GM19467 (cell line): ENCODE measurements at regions not wholly inside any gene's neighbourhood (a gene's known extent, or its start where the extent isn't known, plus 50 kb on each side); places are given as distances from the start of the nearest gene placed in this dataset.

Experiments used
- ATAC-seq: cut with Tn5 transposase; IDR thresholded peaks from one replicate; pipeline ENCODE4 v1.9.1; 2021; ENCODE audit warnings: mild to moderate bottlenecking, moderate library complexity; ENCODE audit not compliant: unreplicated experiment

DNA sequence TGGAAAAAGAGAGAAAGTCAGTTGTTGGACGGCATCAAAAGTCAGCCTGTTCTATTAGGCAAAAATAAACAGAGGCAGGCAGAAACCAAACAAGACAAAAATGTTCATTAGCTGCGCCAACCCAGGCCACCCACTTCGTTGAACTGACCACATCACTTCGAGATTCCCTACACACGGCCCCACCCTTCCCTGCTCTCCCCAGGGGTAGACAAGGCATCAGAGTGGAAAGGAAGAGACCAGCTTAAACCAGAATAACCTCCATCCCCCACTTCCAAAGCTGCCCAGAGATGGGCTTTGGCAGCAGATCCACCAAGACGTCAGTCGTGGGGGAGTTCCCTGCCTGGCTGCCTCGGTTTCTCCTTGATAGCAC, 204.6 kb upstream of the TSHZ3 start:
- no peak for ATAC-seq

DNA sequence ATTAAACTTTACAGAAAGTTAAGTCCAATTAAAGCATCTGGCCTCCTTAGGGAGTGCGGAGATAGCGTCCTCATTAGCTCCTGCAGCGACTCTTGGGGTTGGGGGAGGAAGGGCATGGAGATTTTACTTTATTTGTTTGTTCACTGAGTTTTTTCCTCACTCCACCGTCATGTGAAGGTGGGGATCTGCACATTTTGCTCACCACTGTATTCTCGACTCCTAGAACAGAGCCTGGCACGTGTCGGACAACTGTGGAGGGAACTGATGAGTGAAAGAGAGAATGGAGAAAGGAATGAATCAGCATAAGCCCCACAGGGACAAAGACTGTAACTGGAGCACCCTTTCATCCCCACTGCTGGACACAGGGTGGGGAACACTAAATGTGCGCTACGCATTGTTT, 205.1 kb upstream of the TSHZ3 start:
- ATAC-seq: no peak

DNA sequence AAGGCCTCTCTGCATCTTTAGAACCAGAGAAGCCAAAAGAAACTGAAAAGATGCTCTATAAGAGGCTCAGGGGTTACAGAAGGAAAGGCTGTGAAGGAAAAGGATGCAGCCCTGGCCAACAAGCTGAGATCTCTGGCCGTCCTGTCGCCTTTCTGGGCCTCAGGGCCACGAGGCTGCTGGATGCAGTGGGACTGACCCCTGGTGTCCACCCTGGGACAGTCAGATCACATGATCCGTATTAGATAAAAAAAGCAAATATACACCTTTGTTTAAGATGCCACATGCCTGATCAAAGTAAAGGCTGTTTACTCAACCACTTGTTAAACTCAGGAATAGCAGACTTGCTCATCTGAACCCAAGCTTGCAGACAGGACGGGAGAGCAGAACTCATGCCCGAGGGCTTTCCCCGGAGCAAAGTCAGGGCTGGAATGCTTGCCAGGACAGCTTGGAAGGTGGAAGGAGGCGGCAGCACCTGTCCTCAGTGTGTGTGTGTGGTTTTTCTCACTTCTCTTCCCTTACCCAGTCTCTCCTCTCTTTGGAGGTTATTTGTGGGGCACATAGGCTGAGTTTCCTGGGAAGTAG, 206.5 kb upstream of the TSHZ3 start:
- ATAC-seq: no peak

DNA sequence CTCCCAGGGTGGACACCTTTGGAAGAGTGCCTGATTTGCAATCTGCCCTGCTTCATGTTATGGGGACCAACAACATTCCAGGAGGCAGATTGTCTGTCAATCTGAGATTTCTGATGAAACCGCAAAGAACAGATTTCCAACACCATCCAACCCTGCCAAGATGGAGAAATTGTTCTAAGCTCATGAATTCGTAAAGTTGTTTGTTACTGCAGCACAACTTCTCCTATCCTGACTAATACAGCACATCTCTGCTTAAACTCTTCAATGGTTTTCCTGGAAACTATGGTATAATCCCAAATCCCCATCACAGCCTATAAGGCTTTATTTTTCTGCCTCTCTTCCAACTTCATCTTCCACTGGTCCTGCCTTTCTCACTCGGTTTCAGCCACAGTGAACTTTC, 210.3 kb upstream of the TSHZ3 start:
- ATAC-seq: no peak

DNA sequence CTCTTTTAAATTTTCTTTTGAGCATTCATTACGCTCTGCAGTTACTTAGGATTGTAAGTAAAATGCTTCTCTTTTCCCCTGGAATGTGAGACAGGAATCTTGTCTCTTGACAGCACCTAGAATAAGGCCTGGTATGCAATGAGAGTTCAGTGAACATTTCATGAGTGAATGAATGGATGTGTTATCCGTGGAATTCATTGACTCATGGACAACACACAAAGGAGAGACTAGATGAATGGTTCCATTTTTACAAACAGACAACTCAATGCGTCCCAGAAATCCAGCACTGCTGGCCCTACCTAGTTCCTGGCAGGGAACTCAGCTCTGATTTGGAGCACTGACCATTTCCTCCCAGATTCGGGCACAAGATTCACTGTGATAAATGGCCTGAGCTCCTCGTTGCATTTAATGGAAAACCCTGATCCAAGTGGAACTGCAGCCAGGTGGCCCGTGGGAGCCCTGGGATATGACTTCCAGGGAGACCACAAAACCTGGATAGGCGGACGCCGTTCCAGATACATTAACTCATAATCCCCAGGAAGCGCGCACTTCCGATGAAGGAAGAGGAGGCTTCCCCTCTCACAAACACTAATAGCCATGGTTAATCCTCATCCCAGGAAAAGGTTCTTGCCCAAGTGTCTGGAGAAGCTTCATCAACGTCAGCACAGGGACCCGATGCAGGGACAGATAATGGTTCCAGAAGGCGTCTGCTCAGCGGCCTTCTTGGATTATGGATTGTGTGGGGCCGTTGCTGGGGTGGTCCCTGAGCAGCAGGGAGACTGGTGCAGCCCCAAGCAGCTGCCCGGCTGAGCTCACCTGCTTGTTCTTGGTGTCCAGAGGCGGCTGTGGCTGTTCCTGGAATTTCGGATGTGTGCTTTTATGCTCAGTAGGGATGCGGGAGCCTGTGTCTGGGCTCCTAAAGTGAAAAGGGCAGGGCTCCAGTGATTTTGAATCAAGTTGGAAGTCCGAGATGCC, 211.1 kb upstream of the TSHZ3 start:
- ATAC-seq: no peak

DNA sequence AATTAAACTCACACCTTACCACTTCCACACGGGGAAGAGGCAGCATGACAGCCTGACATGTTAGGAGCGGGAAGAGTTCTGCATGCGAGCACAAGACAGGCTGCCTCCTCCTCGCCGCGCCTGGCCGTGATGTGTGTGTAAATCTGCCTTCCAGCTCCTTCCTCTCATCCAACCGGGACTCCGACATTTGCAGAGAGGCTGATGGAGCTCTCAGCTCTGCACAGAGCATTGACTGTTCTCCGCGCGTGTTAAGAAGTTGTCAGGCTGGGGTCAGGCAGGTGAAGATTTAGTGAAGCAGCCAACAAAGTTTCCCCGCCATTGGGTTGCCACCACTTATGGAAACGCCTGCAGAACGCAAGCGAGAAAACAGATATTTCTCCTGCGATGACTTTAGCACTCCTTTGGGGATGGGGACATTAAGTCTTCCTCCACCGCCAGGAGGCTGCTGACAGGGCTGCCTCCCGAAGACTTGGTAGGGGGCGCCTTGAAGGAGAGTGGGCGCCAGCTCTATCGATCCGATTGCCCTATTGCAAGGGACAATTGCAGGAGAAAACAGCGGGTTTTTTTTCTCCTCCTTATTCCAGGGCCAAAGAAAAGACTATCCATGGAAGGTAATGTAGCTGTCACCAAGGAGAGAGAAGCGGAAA, 213.9 kb upstream of the TSHZ3 start:
- ATAC-seq: no peak

DNA sequence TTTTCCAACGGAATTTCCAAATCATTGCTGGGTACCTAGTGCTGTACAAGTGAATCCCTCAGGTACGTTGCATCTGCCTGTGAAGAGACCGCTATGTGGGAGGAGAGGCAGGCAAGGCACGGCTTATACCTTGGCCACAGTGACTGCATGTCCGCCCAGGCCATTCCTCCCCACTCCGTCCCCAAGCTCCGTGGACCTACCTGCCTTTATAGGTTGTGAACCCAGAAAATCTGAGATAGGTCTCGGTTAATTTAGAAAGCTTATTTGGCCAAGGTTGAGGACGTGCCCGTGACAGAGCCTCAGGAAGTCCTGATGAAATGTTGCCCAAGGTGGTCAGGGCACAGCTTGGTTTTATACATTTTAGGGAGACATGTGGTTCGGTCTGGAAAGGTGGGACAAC, 218.5 kb upstream of the TSHZ3 start:
- no peak for ATAC-seq

DNA sequence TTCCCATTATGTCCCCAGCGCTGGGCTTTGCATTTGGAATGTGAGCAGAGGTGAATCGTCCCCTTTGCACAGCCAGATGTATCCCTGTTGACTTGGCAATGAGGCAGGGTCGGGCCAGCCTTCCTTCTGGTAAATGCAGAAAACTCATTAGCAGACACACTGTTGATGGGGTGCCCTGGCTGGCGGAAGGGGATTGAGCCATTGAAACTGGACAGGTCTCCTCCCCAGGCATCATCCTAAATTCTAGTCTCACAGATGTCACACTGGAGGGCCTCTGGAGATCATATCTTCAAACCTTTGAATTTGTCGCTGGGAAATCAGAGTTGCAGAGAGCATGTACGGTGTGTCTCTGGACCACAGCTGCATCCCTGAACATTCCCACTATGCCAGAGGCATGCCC, 219.5 kb upstream of the TSHZ3 start:
- ATAC-seq: no peak

DNA sequence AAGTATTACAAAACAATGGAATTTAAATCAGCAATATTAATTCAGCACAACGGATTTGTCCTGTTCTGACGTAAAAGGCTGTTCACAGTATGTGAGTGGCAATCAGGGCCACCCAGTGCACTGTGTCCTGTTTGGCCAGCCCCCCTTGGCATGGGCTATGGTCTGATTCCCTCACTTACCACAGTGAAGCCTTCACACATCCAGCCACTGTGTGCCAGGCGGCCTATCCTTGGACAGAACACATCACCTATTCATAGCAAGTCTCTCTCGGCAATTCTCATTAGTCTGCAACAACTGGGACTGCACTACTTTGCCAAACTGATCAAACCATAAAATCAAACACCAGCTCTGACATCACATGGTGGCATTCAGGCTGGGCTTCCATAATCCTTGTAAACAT, 221.5 kb upstream of the TSHZ3 start:
- no peak for ATAC-seq

DNA sequence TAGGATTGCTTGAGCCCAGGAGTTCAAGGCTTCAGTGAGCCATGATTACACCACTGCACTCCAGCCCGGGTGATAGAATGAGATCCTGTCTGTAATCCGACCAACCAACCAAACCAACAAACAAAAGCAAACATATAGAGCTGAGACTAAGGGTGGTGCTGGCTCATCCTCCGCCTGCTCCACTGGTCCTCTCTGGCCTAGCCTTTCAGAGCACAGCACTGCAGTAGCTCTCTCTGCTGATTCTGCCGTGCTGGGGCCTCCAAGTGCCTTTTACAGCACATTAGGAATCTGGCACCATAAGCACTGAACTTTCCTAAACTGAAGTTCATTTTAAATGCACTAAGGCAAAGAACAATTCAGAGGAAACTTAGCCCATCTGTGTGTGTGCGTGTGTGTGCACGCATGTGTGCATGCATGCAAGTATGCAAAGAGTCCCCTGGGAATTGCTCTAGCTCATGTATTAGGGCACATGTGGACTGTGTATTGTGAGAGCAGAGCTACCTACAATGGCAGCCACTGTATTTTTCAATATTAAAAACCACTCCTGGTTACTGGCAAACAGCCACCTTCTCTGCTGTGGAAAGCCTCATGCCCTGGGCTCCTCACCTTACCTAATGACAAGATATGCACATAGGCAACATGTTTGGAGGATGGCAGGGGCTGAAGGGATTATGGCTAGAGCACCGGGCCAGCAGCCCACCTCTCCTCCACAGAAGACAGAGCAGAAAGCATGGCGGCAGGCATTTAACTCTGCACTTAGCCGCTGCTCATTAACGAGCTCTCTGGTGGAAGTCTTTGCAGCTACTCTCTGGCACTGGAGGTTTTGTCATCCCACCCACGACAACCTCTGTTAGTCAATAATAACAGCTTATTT, 223.1 kb upstream of the TSHZ3 start:
- no peak for ATAC-seq

DNA sequence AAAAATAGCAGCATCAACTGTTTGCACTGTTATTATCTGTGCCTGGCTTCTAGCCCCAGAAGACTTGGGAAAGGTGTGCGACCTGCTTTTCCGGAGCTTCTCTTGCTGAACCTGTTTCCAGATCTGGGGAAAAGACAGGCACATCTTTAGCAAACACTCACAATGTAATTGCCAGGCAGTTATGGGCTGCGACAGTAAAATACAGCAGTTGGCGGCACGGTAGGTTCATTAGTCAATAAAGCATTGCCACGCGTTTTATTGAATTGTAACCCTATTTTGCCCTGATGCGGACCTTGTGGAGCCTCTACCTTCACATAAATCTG, 223.7 kb upstream of the TSHZ3 start:
- no peak for ATAC-seq

DNA sequence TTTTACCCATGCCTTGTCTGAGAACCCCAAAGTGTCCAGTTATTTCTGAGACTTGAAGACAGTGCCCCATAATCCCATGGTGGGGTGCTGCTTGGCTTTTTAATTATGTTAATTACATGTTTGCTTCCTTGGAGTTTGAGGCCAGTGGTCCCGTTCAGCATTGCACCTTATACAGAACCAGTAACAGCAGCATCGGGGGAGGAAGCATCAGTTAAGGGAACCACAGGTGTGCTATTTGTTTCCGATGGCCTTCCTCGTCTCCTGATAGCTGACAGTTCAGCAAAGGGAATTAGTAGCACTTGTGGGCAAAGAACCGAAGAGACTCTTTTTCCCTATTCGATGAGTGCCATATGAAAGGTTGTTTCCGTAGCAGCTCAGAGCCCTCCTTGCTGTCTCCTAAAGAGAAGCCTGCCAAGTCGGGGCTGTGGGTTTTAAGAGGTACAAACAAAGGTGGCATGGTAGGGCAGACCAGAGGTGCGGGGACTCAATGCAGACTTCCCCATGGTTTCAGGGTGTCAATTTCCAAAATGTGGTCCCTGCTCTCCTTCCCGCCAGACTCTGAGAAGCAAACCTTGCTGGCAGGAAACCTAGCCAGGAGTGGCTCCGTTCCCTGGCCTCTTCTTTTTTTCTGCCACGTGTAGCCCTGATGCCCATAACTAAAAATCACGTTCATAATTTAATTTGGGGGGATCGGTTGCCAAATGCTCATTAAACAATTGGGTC, 225.2 kb upstream of the TSHZ3 start:
- ATAC-seq: no peak

DNA sequence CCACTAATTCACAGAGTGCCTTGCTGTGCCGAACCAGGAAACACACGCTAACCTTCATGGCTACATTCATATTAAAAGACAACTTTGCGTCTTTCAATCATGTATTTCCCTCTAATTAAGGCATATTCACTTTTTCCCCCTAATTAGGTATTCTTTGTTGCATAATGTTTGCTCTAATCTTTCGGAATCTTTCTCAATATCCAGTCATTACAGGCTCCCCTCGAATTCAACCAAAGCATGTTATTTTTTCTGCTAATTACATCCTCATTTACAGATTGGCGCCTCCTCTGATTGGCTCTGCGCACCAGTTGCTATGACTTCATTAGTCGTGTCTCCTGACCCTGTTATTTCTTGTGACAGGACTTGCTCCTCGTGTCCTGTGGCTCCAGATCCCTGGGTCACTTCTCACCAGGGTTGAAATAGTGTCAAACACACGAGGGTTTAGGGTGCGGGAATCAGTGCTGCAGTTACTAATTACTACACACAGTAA, 226.7 kb upstream of the TSHZ3 start:
- ATAC-seq: no peak

DNA sequence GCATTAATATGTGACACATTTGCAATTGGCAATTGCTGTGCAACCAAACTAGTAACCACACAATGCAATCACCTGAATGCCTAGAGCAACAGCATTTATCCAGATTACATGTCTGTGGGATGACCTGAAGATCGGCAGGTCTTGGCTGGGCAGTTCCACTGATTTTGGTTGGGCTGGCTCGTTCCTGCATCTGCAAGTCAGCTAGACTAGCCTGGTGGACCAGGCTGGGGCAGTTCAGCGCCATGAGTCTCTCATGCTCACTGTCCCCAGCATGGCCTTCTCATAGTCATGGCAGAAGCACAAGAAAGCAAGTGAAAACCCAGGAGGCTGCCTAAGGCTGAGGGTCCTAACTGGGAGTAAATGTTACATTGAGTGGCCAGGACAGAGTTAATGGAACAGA, 229.1 kb upstream of the TSHZ3 start:
- no peak for ATAC-seq

DNA sequence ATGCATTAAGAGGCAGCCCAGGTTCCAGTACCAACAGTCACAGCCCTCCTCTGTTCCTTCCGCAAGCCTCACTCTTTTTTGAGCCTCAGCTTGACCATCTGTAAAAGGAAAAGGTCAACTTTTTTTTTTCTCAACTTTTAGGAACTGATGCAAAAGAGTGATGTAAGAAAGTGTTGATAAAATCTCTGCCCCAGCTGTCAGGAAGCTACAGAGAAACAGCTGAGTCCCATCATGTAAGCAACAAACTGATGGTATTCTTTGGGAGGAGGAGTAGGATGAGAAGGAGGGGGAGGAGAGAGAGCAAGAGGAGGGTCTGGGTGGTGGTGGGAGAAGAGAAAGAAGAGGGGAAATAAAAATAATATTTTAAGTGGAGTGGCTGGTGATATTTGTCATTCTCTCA, 233.9 kb upstream of the TSHZ3 start:
- ATAC-seq: no peak

DNA sequence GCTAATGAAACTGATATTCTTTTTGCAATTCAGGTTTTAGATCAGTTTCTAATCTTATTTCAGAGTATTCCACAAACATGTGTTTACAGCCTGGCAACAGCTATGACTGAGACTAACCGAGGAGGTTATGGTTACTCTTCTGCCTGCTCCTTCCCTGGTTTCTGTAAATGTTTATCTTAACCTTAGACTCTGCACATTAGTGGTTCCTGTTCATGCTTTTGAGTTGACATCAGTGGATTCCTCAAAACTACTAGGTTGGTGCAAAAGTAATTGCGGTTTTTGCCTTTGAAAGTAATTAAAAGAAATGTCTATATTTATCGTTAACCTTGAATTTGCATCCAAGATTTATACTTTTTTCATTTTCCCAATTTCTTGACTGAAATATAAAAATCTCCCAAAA, 237.0 kb upstream of the TSHZ3 start:
- ATAC-seq: no peak

DNA sequence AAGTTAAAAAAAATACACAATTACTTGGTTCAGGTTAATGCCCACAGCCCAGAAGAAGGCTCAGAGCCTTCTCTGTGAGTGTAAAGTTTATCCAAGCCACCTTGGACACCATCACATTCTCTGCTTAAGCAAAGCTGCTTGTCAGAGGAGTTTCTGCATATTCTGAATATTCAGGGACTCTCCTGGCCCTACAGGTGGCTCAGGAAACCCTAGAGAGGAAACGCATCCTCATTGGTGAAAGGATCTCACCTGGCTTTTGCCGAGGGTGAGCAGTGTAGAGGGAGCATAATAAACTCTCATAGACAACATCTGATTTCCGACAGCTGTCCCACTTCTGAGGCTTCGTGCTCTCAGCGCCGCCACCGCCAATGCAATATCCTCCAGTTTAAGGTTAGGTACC, 239.9 kb upstream of the TSHZ3 start:
- no peak for ATAC-seq

DNA sequence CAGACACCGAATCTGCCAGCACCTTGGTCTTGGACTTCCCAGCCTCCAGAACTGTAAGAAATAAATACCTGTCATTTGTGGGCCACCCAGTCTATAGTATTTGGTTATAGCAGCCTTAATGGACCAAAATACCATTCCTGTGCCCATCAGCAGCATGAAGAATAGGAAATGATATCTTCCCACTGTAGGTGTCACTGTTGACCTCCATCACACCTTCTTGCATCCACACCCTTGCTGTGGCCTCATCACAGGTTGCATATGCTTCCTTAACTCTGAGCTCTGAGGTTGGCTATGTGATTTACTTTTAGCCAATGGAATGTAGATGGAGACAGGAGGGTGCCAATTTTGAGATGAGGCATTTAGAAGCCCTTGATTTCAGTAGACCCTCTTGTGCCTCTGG, 242.0 kb upstream of the TSHZ3 start:
- ATAC-seq: no peak

DNA sequence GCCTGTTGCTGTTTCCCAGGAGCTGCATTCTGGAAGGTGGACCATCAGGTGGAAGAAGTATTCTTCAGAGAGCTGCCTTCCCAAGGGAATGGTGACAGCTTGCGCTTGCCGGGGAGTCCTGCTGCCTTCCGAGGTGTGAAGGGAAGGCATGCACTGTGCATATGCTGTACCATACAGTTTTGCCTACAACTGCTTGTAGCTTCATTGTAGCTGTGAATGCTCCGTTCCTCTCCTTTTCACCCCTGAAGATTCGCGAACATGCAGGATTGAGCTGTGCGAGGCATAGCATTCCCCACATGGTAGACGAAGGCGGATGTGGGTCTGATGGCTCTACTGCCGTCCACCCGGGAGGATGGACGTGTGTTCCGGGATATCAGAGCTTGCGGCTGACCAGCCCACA, 243.2 kb upstream of the TSHZ3 start:
- no peak for ATAC-seq

DNA sequence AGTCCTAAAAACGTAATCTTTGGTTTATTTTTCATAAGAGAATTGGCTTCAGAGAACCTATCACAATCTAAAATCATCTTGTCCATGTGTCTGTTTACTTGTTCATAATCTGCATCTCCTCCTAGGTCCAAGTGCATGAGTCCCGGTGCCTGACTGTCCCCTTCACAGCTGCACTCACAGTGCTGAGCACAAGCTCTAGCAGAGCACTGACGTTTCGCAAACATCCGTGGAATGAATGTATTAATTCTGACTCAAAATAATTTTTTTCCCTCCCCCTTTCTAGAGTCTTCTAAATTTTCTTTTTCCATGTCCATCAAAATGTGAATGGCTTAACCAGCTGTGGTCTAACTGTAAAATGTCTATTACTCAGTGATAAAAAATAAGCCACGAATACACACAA, 245.5 kb upstream of the TSHZ3 start:
- no peak for ATAC-seq

DNA sequence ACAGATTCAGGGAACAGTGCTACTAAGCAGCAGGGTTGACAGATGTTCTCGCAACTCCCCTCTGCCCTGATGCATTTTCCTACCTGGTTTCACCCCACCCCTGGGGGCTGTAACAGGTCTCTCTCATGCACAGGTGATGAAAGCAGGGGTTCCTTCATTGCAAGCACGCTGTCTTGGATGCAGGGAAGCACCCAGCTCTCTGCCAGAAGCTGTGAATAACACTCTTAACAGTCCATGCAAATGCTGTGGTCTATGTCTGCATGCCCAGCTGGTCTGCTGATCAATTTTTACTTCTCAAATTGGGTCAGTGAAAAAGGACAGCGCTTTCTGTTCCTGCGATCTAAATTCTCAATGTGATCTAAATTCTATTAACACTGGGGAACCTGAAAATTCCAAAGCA, 246.3 kb upstream of the TSHZ3 start:
- ATAC-seq: no peak
